PC-3 (cell line): ENCODE measurements at regions not wholly inside any gene's neighbourhood (a gene's known extent, or its start where the extent isn't known, plus 50 kb on each side); places are given as distances from the start of the nearest gene placed in this dataset.

Source experiments
- ATAC-seq: fragments of 200-7000 bp; cut with Tn5 transposase; 2 replicates; pipeline ENCODE4 v1.9.1; 2020; ENCODE audit warnings: mild to moderate bottlenecking, moderate library complexity
- BruUV-seq: library from RNA; stranded (reverse); fragments of 400-500 nt; replicated peaks from 2 replicates; lab custom pipeline; 2021; lab: Mats Ljungman, UMichigan
- CTCF ChIA-PET: fragments of 300-600 bp; sonication (Branson Sonifier 250); formaldehyde crosslinking; loops from one replicate; lab custom pipeline; 2022; ENCODE audit warnings: antibody characterized with exemption; lab: Charles Lee
- POLR2A ChIA-PET: fragments of 300-600 bp; sonication (Branson Sonifier 250); formaldehyde crosslinking; loops from one replicate; lab custom pipeline; 2022; ENCODE audit warnings: antibody characterized with exemption; ENCODE audit not compliant: unreplicated experiment; lab: Charles Lee
- DNase-seq: peaks from one replicate; pipeline ENCODE4 v3.0.0-alpha.2; 2015
- H2AFZ ChIP-seq: fragments of 300-600 bp; sonication (generic); 2 replicates; pipeline ENCODE4 v1.6.0; 2016; ENCODE audit warnings: antibody characterized with exemption, low read length
- H3F3A ChIP-seq: fragments of 300-600 bp; sonication (generic); one replicate; pipeline ENCODE4 v1.6.0; 2017; ENCODE audit warnings: antibody characterized with exemption, low read length, control low read depth, mild to moderate bottlenecking; ENCODE audit not compliant: unreplicated experiment
- H3K27ac ChIP-seq: fragments of 300-600 bp; sonication (generic); 2 replicates; pipeline ENCODE4 v1.5.1; 2016; ENCODE audit warnings: mild to moderate bottlenecking, low read length
- H3K27me3 ChIP-seq: fragments of 300-600 bp; sonication (generic); 2 replicates; pipeline ENCODE4 v1.6.1; 2016; ENCODE audit warnings: low read length, mixed read lengths
- H3K36me3 ChIP-seq: fragments of 300-600 bp; sonication (generic); 2 replicates; pipeline ENCODE4 v1.6.1; 2016; ENCODE audit warnings: low read depth, mixed run types, low read length, mixed read lengths
- H3K4me1 ChIP-seq: fragments of 300-600 bp; sonication (generic); 2 replicates; pipeline ENCODE4 v1.5.1; 2016; ENCODE audit warnings: low read length; ENCODE audit not compliant: insufficient read depth
- H3K4me2 ChIP-seq: fragments of 300-600 bp; sonication (generic); 2 replicates; pipeline ENCODE4 v1.6.0; 2016; ENCODE audit warnings: low read length
- H3K4me3 ChIP-seq: fragments of 300-600 bp; sonication (generic); 2 replicates; pipeline ENCODE4 v1.5.1; 2016; ENCODE audit warnings: mild to moderate bottlenecking, low read length, mixed read lengths
- H3K79me2 ChIP-seq: fragments of 300-600 bp; sonication (generic); 2 replicates; pipeline ENCODE4 v1.6.1; 2017; ENCODE audit warnings: low read length, mixed read lengths
- H3K9ac ChIP-seq: fragments of 300-600 bp; sonication (generic); 2 replicates; pipeline ENCODE4 v1.6.0; 2016; ENCODE audit warnings: mild to moderate bottlenecking, low read length
- H3K9me2 ChIP-seq: fragments of 300-600 bp; sonication (generic); replicated peaks from 2 replicates; pipeline ENCODE4 v1.6.1; 2016; ENCODE audit warnings: mixed run types, low read length, mixed read lengths
- H3K9me3 ChIP-seq: fragments of 300-600 bp; sonication (generic); 2 replicates; pipeline ENCODE4 v1.6.1; 2016; ENCODE audit warnings: low read length, mixed read lengths
- H4K20me1 ChIP-seq: fragments of 300-600 bp; sonication (generic); 2 replicates; pipeline ENCODE4 v1.6.1; 2016; ENCODE audit warnings: low read length, mixed read lengths
- CTCF ChIP-seq: fragments of 300-600 bp; sonication (generic); conservative IDR thresholded peaks from 2 replicates; pipeline ENCODE4 v1.5.1; 2017; ENCODE audit warnings: antibody characterized with exemption, low read depth, mild to moderate bottlenecking, low read length
- EZH2 ChIP-seq: fragments of 300-600 bp; sonication (generic); IDR thresholded peaks from one replicate; pipeline ENCODE4 v1.6.1; 2017; ENCODE audit warnings: antibody characterized with exemption, mild to moderate bottlenecking, low read length; ENCODE audit not compliant: unreplicated experiment
- EZH2phosphoT487 ChIP-seq: fragments of 300-600 bp; sonication (generic); IDR thresholded peaks from 2 replicates; pipeline ENCODE4 v1.6.1; 2018; ENCODE audit warnings: mild to moderate bottlenecking, antibody characterized with exemption, low read length, borderline replicate concordance
- intact Hi-C: fragments of 100-400 bp; cut with micrococcal nuclease; formaldehyde crosslinking; loops from 2 replicates; pipeline ENCODE4 v1.9.0; 2023

GRCh38 chr16:26957283-26957859, 109.4 kb upstream of the C16orf82 start:
- Histone ChIP-seq H3K4me3 (no peak overlapping the region), H3F3A (no peaks in the 10 kb centered on the region), H3K4me2 (no peak overlapping the region), H3K79me2 (no peaks in the 10 kb centered on the region), H2AFZ (no peak overlapping the region), H4K20me1 (no peaks in the 10 kb centered on the region), H3K9me3 (no peaks in the 10 kb centered on the region), H3K4me1 (no peaks in the 10 kb centered on the region), H3K36me3 (no peaks in the 10 kb centered on the region), H3K9ac (no peak overlapping the region), H3K27me3 (no peaks in the 10 kb centered on the region), H3K27ac (no peak overlapping the region), H3K9me2 (no peaks in the 10 kb centered on the region)
- ChIA-PET CTCF (no interaction called here), POLR2A (no interaction called here)
- ATAC-seq (no peak), DNase-seq (no peak)
- intact Hi-C loops, result no loop called here
- no peak for TF ChIP-seq EZH2phosphoT487
- TF ChIP-seq EZH2, result no peak
- TF ChIP-seq CTCF, result no peak
- no TSS peak for BruUV-seq

- Histone ChIP-seq H3K4me2 (no peak overlapping the region), H2AFZ (no peak overlapping the region), H3K9me2 (no peaks in the 10 kb centered on the region), H3K4me3 (no peak overlapping the region), H3K4me1 (no peaks in the 10 kb centered on the region), H3F3A (no peaks in the 10 kb centered on the region), H3K9ac (no peak overlapping the region), H3K79me2 (no peaks in the 10 kb centered on the region), H4K20me1 (no peaks in the 10 kb centered on the region), H3K27ac (no peak overlapping the region), H3K36me3 (no peaks in the 10 kb centered on the region), H3K9me3 (no peaks in the 10 kb centered on the region), H3K27me3 (no peaks in the 10 kb centered on the region)
- intact Hi-C loops, result no loop called here
- no TSS peak for BruUV-seq
- TF ChIP-seq CTCF (no peak), EZH2phosphoT487 (no peak), EZH2 (no peak)
- DNase-seq, result no peak
- ChIA-PET CTCF (no interaction called here), POLR2A (no interaction called here)
- no peak for ATAC-seq
These were observed 107.2 kb upstream of the C16orf82 start for GRCh38 chr16:26959416-26960009.

- H4K20me1 ChIP-seq, result no peaks in the 10 kb centered on the region
- intact Hi-C loops, result no loop called here
- no peak for ATAC-seq
- H3K4me2 ChIP-seq, result no peak overlapping the region
- no peak overlapping the region for H2AFZ ChIP-seq
- no peak for DNase-seq
- no TSS peak for BruUV-seq
- no peaks in the 10 kb centered on the region for H3K4me1 ChIP-seq
- H3K27me3 ChIP-seq, result no peaks in the 10 kb centered on the region
- no peak for TF ChIP-seq EZH2
- TF ChIP-seq EZH2phosphoT487, result no peak
- TF ChIP-seq CTCF, result no peak
- H3K9ac ChIP-seq, result no peak overlapping the region
- no peaks in the 10 kb centered on the region for H3K36me3 ChIP-seq
- ChIA-PET POLR2A (no interaction called here), CTCF (no interaction called here)
- no peaks in the 10 kb centered on the region for H3K9me2 ChIP-seq
- H3F3A ChIP-seq, result no peaks in the 10 kb centered on the region
- H3K27ac ChIP-seq, result no peak overlapping the region
- H3K4me3 ChIP-seq, result no peak overlapping the region
- no peaks in the 10 kb centered on the region for H3K79me2 ChIP-seq
- no peaks in the 10 kb centered on the region for H3K9me3 ChIP-seq
These were observed 105.3 kb upstream of the C16orf82 start for GRCh38 chr16:26961459-26961858.
